ENCODE measurements at regions not wholly inside any gene's neighbourhood (a gene's known extent, or its start where the extent isn't known, plus 50 kb on each side); places are given as distances from the start of the nearest gene placed in this dataset.
"Not testable (repeated sequence)": the region's sequence is repeated elsewhere in the genome, so short reads cannot be mapped to it uniquely, and the experiment has no call there.

GRCh38 chr11:71383461-71383860 is 64.7 kb downstream of the DHCR7 start:
- DNase-seq = no peak

- no peak for DNase-seq
Measured at GRCh38 chr11:71381781-71382505, 66.2 kb downstream of the DHCR7 start.

- no peak for DNase-seq
Measured at GRCh38 chr11:71379701-71380100, 68.5 kb downstream of the DHCR7 start.

GRCh38 chr11:71373791-71374454 is 74.3 kb downstream of the DHCR7 start:
- no peak for DNase-seq

GRCh38 chr11:71372693-71373657 is 75.2 kb downstream of the DHCR7 start:
- peak in 2 of 3 donors; percentile 22 to 46 for DNase-seq

- no peak for DNase-seq
Measured at GRCh38 chr11:71371674-71372069, 76.5 kb downstream of the DHCR7 start.

GRCh38 chr11:71370895-71371673 is 77.1 kb downstream of the DHCR7 start:
- DNase-seq = no peak

- DNase-seq = no peak
Measured at GRCh38 chr11:71370020-71370747, 78.0 kb downstream of the DHCR7 start.

GRCh38 chr11:71369411-71369810 is 78.8 kb downstream of the DHCR7 start:
- no peak for DNase-seq

- no peak for DNase-seq
Measured at GRCh38 chr11:71368966-71369365, 79.2 kb downstream of the DHCR7 start.

- DNase-seq = no peak
Measured at GRCh38 chr11:71367756-71368155, 80.4 kb downstream of the DHCR7 start.

- not testable (repeated sequence) for DNase-seq
Measured at GRCh38 chr11:71367276-71367675, 80.9 kb downstream of the DHCR7 start.

GRCh38 chr11:71366076-71366475 is 82.1 kb downstream of the DHCR7 start:
- DNase-seq = no peak

- no peak for DNase-seq
Measured at GRCh38 chr11:71365626-71366025, 82.6 kb downstream of the DHCR7 start.

GRCh38 chr11:71364806-71365205 is 83.4 kb downstream of the DHCR7 start:
- no peak for DNase-seq

- DNase-seq = no peak
Measured at GRCh38 chr11:71364176-71364671, 84.0 kb downstream of the DHCR7 start.

- no peak for DNase-seq
Measured at GRCh38 chr11:71363721-71364120, 84.5 kb downstream of the DHCR7 start.

- DNase-seq = no peak
Measured at GRCh38 chr11:71358963-71359567, 89.1 kb downstream of the DHCR7 start.

- peak in 1 of 3 donors; percentile 19 for DNase-seq
Measured at GRCh38 chr11:71358122-71358728, 90.0 kb downstream of the DHCR7 start.

GRCh38 chr11:71357414-71357813 is 90.8 kb downstream of the DHCR7 start:
- DNase-seq = no peak
